H1 (cell line): ENCODE measurements at regions not wholly inside any gene's neighbourhood (a gene's known extent, or its start where the extent isn't known, plus 50 kb on each side); places are given as distances from the start of the nearest gene placed in this dataset.

Source experiments
- CHD7 ChIP-seq: fragments of 300-600 bp; sonication (generic); IDR thresholded peaks from 2 replicates; pipeline ENCODE4 v1.7.1; 2012; ENCODE audit warnings: low read length, moderate library complexity, mild to moderate bottlenecking, inconsistent platforms; ENCODE audit not compliant: insufficient replicate concordance
- CTBP2 ChIP-seq: IDR thresholded peaks from 2 replicates; pipeline ENCODE4 v1.7.0; 2011; ENCODE audit warnings: borderline replicate concordance, mild to moderate bottlenecking, moderate library complexity, mixed read lengths, low read length; ENCODE audit not compliant: insufficient read depth, insufficient read length
- HDAC2 ChIP-seq, 2 experiments: fragments of 300-600 bp in 1 of 2; sonication (generic) in 1 of 2; IDR thresholded peaks; 2 replicates each; pipeline ENCODE4 v1.6.1; 2011 to 2012; ENCODE audit warnings: low read depth in 2 of 2, low read length in 2 of 2, mild to moderate bottlenecking in 2 of 2, moderate library complexity in 2 of 2, borderline replicate concordance in 1 of 2, inconsistent platforms in 1 of 2
- TBP ChIP-seq: IDR thresholded peaks from 2 replicates; pipeline ENCODE4 v1.6.1; 2011; ENCODE audit warnings: low read depth, low read length, improper control_type of control experiment

- TF ChIP-seq CHD7 (no peak), HDAC2 (IDR thresholded peaks at IDR 0.05; ENCODE audit: borderline replicate concordance in 1 of 2, low read depth in 2 of 2, low read length in 2 of 2) (no peak), TBP (no peak), CTBP2 (no peak)
These were observed 186.7 kb upstream of the NUDT6 start (continued) for GRCh38 chr4:123109139-123109538.
